Left cardiac atrium (tissue), 4 donors: ENCODE measurements at regions not wholly inside any gene's neighbourhood (a gene's known extent, or its start where the extent isn't known, plus 50 kb on each side); places are given as distances from the start of the nearest gene placed in this dataset.
"Not testable (repeated sequence)": the region's sequence is repeated elsewhere in the genome, so short reads cannot be mapped to it uniquely, and the experiment has no call there.

Experiments
- ATAC-seq, 2 donors: fragments of 200-7000 bp; cut with Tn5 transposase; one replicate each; pipeline ENCODE4 v1.9.1; 2020; ENCODE audit warnings: mild to moderate bottlenecking in 2 of 2, moderate library complexity in 2 of 2
- DNase-seq: peaks from one replicate; pipeline ENCODE4 v3.0.0-alpha.2; 2020
- intact Hi-C, 2 donors: fragments of 100-400 bp; cut with DNase I; formaldehyde crosslinking; loops; one replicate each; pipeline versions ENCODE4 v1.14.1 to v1.15.1; 2022 to 2023
- donor health status: DM: no; HTN: yes; CAD: no.
- donor health status: DM: no; HTN: yes; CAD: no; lungs with severe emphysema.
- donor health status: DM: yes; HTN: yes; CAD: no.
- donor health status: Dilated cardiomyopathy.

GRCh38 chr19:31517224-31518180 is 168.3 kb upstream of the TSHZ3 start:
- ATAC-seq (no peak), DNase-seq (no peak)
- intact Hi-C loops, result no loop called here

- intact Hi-C loops, result no loop called here
- DNase-seq (no peak), ATAC-seq (peak in 1 of 2 donors; percentile 50)
Measured at GRCh38 chr19:31518216-31519020, 169.2 kb upstream of the TSHZ3 start.

GRCh38 chr19:31519256-31519655 is 170.0 kb upstream of the TSHZ3 start:
- no peak for DNase-seq
- ATAC-seq, result no peak
- intact Hi-C loops, result no loop called here

GRCh38 chr19:31519908-31520307 is 170.7 kb upstream of the TSHZ3 start:
- ATAC-seq, result no peak

GRCh38 chr19:31520633-31521032 is 171.4 kb upstream of the TSHZ3 start:
- DNase-seq (no peak), ATAC-seq (no peak)
- intact Hi-C loops, result no loop called here

More at GRCh38 chr19:31519908-31520307, 170.7 kb upstream of the TSHZ3 start:
- intact Hi-C loops, result no loop called here
- no peak for DNase-seq

- ATAC-seq, result no peak
- intact Hi-C loops, result no loop called here
- no peak for DNase-seq
Measured at GRCh38 chr19:31525610-31526147, 176.4 kb upstream of the TSHZ3 start.

- intact Hi-C loops, result no loop called here
Measured at GRCh38 chr19:31527443-31527842, 178.2 kb upstream of the TSHZ3 start.

GRCh38 chr19:31528261-31528660 is 179.0 kb upstream of the TSHZ3 start:
- intact Hi-C loops, result no loop called here
- DNase-seq, result no peak
- ATAC-seq, result no peak

More at GRCh38 chr19:31527443-31527842, 178.2 kb upstream of the TSHZ3 start:
- ATAC-seq, result no peak
- no peak for DNase-seq

GRCh38 chr19:31529121-31529520 is 179.9 kb upstream of the TSHZ3 start:
- intact Hi-C loops, result no loop called here
- DNase-seq, result no peak
- ATAC-seq, result no peak

- ATAC-seq (no peak), DNase-seq (no peak)
- intact Hi-C loops, result no loop called here
Measured at GRCh38 chr19:31530781-31531180, 181.5 kb upstream of the TSHZ3 start.

GRCh38 chr19:31531326-31531725 is 182.1 kb upstream of the TSHZ3 start:
- intact Hi-C loops, result no loop called here
- no peak for ATAC-seq
- DNase-seq, result no peak

- DNase-seq (no peak), ATAC-seq (no peak)
- intact Hi-C loops, result no loop called here
Measured at GRCh38 chr19:31532034-31532433, 182.8 kb upstream of the TSHZ3 start.

GRCh38 chr19:31533114-31533513 is 183.9 kb upstream of the TSHZ3 start:
- DNase-seq (no peak), ATAC-seq (no peak)
- intact Hi-C loops, result no loop called here

GRCh38 chr19:31534231-31534630 is 185.0 kb upstream of the TSHZ3 start:
- ATAC-seq (no peak), DNase-seq (no peak)
- intact Hi-C loops, result no loop called here

GRCh38 chr19:31534786-31535657 is 185.8 kb upstream of the TSHZ3 start:
- no peak for DNase-seq
- no peak for ATAC-seq
- intact Hi-C loops, result no loop called here

- no peak for DNase-seq
- intact Hi-C loops, result no loop called here
Measured at GRCh38 chr19:31535691-31536460, 186.6 kb upstream of the TSHZ3 start.

GRCh38 chr19:31537136-31537535 is 187.9 kb upstream of the TSHZ3 start:
- intact Hi-C loops, result no loop called here
- no peak for DNase-seq
- ATAC-seq, result no peak

More at GRCh38 chr19:31535691-31536460, 186.6 kb upstream of the TSHZ3 start:
- no peak for ATAC-seq

- intact Hi-C loops, ATAC-seq, DNase-seq: not testable (repeated sequence)
Measured at GRCh38 chr19:31537902-31538301, 188.7 kb upstream of the TSHZ3 start.
